Activated CD8-positive, alpha-beta memory T cell treated with anti-CD3 and anti-CD28 coated beads, Interleukin-2, amount 50 U/mL, for 24 hours (primary cell): ENCODE measurements at regions not wholly inside any gene's neighbourhood (a gene's known extent, or its start where the extent isn't known, plus 50 kb on each side); places are given as distances from the start of the nearest gene placed in this dataset.

Source experiments
- DNase-seq: peaks from one replicate; pipeline ENCODE4 v3.0.0-alpha.2; 2020; ENCODE audit errors: extremely low read depth

DNA sequence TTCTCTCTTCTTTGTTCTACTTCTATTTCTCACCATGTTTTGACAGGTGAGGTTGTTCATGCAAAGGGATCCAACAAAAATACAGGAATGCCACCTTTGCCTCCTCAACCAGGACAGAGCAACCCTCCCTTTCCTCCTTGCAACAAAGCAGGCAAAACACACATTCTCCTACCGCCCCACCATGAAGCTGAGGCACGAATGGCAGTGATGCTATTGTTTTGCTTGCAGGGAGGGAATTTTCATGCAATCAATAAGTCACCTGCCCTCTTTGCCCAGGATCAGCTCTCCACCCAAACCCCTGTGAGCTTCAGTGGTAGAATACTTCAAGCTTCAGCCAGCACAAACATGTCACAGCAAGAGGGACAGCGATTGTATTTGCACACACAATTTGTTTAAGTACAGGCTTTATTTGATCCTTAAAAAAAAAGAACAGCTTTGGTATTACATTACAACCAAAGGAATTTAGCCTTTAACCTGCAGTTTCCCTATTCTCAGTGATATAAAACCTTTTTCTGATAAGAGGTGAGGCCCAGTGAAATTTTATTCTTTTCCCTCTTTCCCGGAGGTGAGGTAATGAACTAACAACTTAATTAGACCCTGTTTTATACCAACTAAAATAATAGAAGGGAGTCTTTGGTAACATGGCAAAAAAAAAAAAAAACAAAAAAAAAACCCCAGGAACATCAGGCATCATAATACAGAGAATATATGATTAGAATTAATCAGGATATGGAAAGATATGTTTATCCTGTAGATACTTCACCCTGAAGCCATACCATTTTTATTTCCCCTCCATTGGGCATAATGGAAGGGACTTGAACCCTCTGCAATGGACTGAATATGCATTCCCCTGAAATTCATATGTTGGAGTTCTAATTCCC is 87.0 kb upstream of the EEA1 start:
- DNase-seq, result no peak

GRCh38 chr12:93016752-93017350 is 87.8 kb upstream of the EEA1 start:
- DNase-seq, result no peak

- DNase-seq, result no peak
Observed at GRCh38 chr12:93018610-93019009, 89.5 kb upstream of the EEA1 start.

- DNase-seq, result no peak
Observed at GRCh38 chr12:93019212-93019927, 90.3 kb upstream of the EEA1 start.

GRCh38 chr12:93019975-93020630 is 91.0 kb upstream of the EEA1 start:
- DNase-seq, result no peak

DNA sequence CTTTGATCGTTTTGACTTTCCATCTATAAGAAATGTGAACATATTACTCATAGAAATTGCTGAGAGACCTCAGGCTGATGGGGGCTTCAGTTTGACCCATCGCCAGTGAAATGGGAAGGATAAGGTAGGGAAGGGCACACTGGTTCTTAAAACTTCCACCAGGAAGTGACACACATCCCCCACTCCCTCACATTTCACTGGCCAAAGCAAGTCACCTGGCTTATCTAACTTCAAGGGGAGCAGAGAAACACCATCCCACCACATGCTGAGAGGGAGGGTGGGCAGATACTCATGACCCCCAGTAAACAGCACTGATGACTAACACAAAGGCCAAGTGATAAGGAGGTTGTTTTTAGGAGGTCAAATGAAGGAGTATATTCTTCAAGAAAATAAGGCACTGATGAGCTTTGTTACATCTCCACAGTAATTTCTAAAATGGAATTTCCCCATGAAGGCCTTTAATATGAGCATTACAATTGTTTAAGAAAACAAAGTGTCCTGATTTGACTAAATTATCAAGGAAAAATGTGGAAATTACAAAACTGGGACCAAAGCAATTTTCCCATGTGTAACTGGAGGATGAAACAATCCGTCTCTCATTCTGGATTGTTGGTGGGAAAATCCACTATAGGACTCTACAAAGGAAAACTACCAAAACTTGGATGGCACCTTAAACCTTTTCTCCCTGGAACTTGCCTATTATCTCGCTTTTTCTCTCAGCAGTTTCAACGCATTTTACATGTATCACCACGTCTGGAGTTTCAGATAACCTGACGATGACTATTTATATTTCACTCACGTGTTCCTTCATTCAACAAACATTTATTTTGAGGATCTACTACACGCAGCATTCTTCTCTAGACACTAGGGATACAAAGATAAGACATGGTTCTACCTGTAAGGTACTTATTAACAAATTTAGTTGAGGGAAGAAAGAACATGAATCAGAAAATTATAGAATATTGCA is 91.8 kb upstream of the EEA1 start:
- no peak for DNase-seq

DNA sequence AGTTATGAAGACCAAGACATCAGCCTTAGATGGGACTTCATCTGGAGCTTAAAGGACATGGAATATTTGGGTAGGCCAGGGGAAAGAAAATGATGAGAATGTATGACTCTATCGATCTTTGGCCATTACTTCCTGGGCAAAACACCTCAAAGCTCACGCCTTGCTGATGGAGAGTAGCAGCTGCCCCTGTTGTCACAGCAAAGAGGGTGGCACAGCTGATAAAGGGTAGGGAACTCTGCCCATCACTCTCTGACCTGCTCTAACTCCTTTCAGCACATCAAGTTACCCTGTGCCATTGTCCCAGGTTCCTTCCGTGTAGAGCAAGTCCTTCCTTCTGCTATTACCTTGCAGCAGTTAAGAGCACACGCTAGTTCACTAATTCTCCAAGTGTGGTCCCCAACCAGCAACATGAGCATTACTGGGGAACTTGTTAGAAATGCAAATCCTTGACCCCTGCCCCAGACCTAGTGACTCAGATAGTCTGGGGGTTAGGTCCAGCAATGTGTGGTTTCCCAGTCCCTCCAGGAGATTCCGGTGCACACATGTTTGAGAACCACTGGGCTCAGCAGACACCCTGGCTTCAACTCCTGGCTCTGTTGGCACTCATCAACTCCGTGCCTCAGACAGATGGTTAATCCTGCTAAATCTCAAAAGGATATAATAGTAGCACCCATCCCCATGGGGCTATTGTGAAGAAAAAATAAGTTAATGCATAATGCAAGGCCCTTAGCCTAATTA is 93.7 kb upstream of the EEA1 start:
- no peak for DNase-seq

GRCh38 chr12:93025145-93026103 is 96.3 kb upstream of the EEA1 start:
- DNase-seq, result no peak

GRCh38 chr12:93027041-93027440 is 97.9 kb upstream of the EEA1 start:
- no peak for DNase-seq

DNA sequence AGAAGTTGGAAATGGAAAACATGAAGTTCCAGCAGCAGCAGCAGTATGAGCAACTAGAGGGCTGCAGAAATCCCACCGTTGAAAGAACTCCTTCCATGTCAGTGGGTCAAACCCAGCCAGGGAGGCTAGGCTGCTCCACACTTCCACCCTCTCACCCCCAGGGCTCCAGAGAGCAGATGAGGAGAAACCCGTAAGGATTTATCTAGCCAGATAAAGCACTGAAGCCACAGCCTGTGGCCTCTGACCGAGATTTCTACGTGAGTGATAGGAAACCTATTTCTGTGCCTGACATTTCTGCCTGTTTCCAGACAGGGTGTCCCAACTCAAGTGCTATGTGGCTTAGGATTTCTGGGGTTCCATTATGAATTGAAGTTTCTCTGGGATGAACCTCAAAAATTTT is 100.0 kb upstream of the EEA1 start:
- no peak for DNase-seq

DNA sequence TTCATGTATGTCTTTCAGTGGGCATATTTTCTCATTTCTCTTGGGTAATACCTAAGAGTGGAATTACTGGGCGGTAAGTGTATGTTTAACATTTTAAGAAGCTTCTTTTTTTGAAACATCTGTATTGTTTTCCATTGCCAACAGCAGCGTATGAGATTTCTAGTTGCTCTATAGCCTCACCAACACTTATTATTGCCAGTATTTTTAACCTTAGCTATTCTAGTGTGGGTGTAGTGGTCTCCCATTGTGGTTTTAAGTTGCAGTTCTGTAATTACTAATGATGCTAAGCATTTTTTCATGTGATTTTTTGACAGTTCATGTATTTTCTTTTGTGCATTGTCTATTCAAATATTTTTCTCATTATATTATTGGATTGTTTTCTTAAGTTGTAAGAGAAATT is 101.9 kb upstream of the EEA1 start:
- DNase-seq, result no peak

GRCh38 chr12:93032758-93033157 is 103.7 kb upstream of the EEA1 start:
- DNase-seq, result no peak

GRCh38 chr12:93033948-93034347 is 104.9 kb upstream of the EEA1 start:
- DNase-seq, result no peak

- no peak for DNase-seq
Observed at GRCh38 chr12:93039062-93039461, 110.0 kb upstream of the EEA1 start.

- no peak for DNase-seq
Observed at GRCh38 chr12:93039930-93040329, 110.8 kb upstream of the EEA1 start.

- no peak for DNase-seq
Observed at GRCh38 chr12:93040367-93040766, 111.3 kb upstream of the EEA1 start.

- DNase-seq, result no peak
Observed at GRCh38 chr12:93041416-93041815, 112.3 kb upstream of the EEA1 start.

DNA sequence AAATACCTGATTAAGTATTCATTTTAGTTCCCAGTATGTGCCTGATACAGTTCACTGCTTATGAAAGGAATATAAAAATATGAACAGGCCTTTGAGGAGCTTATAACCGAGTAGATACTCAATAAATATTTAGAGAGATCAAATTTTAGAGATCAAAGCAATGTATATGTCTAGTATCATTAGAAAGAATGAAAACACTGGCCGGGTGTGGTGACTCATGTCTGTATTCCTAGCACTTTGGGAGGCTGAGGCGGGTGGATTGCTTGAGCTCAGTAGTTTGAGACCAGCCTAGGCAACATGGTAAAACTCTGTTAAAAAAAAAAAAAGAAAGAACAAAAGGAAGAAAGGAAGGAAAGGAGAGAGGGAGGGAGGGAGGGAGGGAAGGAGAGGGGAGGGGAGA is 113.2 kb upstream of the EEA1 start:
- DNase-seq, result no peak

DNA sequence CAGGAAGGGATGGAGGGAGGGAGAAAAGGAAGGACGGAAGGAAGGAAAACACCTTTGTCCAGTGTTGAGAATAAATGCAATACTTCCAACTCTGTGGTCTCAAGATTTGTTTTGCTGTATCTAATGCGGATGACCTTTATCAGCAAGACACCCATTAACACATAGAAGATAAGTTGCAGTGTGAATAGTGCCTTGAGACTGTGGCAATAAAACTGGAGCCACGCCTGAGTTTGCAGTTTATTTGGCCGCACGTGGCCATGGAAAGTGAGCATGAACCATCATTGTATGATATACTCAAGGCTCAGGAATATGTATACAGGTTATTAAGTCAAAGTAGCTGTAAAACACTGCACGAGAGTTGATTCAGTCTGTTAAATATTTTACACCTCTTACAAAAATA is 113.6 kb upstream of the EEA1 start:
- DNase-seq, result no peak
